KMS-11 (cell line): ENCODE measurements at regions not wholly inside any gene's neighbourhood (a gene's known extent, or its start where the extent isn't known, plus 50 kb on each side); places are given as distances from the start of the nearest gene placed in this dataset.

Source experiments
- H2AFZ ChIP-seq: fragments of 200-600 bp; sonication (generic); 2 replicates; pipeline ENCODE4 v1.6.1; 2016; ENCODE audit warnings: antibody characterized with exemption, mixed run types, low read depth
- H3K27ac ChIP-seq: fragments of 200-600 bp; sonication (generic); 2 replicates; pipeline ENCODE4 v1.6.1; 2016; ENCODE audit warnings: mild to moderate bottlenecking, mixed run types
- H3K27me3 ChIP-seq: fragments of 200-600 bp; sonication (generic); 2 replicates; pipeline ENCODE4 v1.6.1; 2017; ENCODE audit warnings: mild to moderate bottlenecking, low read depth, mixed run types, moderate library complexity; ENCODE audit not compliant: insufficient read depth
- H3K36me3 ChIP-seq: fragments of 200-600 bp; sonication (generic); 2 replicates; pipeline ENCODE4 v1.6.1; 2017; ENCODE audit warnings: mild to moderate bottlenecking, mixed run types; ENCODE audit not compliant: insufficient read depth
- H3K4me1 ChIP-seq: fragments of 200-600 bp; sonication (generic); 2 replicates; pipeline ENCODE4 v1.6.1; 2016; ENCODE audit warnings: mild to moderate bottlenecking, low read depth, mixed run types; ENCODE audit not compliant: poor library complexity, severe bottlenecking
- H3K4me2 ChIP-seq: fragments of 200-600 bp; sonication (generic); 2 replicates; pipeline ENCODE4 v1.7.0; 2016; ENCODE audit warnings: mild to moderate bottlenecking, mixed run types
- H3K4me3 ChIP-seq: fragments of 200-600 bp; sonication (generic); IDR thresholded peaks from 2 replicates; pipeline ENCODE4 v1.6.1; 2017; ENCODE audit warnings: low read depth, low read length, mixed read lengths; ENCODE audit not compliant: insufficient read depth
- H3K79me2 ChIP-seq: fragments of 200-600 bp; sonication (generic); 2 replicates; pipeline ENCODE4 v1.6.1; 2016; ENCODE audit warnings: low read depth, mixed run types; ENCODE audit not compliant: insufficient read depth
- H3K9ac ChIP-seq: fragments of 200-600 bp; sonication (generic); 2 replicates; pipeline ENCODE4 v1.6.1; 2016; ENCODE audit warnings: mild to moderate bottlenecking, mixed run types
- H4K20me1 ChIP-seq: fragments of 200-600 bp; sonication (generic); 2 replicates; pipeline ENCODE4 v1.6.1; 2016; ENCODE audit warnings: mild to moderate bottlenecking, mixed run types; ENCODE audit not compliant: insufficient read depth
- CTCF ChIP-seq: fragments of 200-600 bp; sonication (generic); conservative IDR thresholded peaks from 2 replicates; pipeline ENCODE4 v1.6.1; 2017; ENCODE audit warnings: low read depth, mild to moderate bottlenecking, antibody characterized with exemption, low read length, moderate library complexity, mixed read lengths

- Histone ChIP-seq H3K36me3 (no peaks in the 10 kb centered on the region), H3K4me1 (no peaks in the 10 kb centered on the region), H4K20me1 (no peaks in the 10 kb centered on the region), H3K79me2 (no peaks in the 10 kb centered on the region), H3K27ac (no peak overlapping the region), H3K9ac (no peak overlapping the region), H3K4me3 (no peak overlapping the region), H3K27me3 (no peaks in the 10 kb centered on the region), H3K4me2 (no peak overlapping the region), H2AFZ (no peak overlapping the region)
- TF ChIP-seq CTCF = no peak
Observed at GRCh38 chr5:114007678-114008077, 354.2 kb upstream of the KCNN2 start.

GRCh38 chr5:114010362-114010761 lies 351.5 kb upstream of the KCNN2 start:
- H2AFZ ChIP-seq = no peak overlapping the region
- no peak overlapping the region for H3K4me2 ChIP-seq
- no peak overlapping the region for H3K27ac ChIP-seq
- no peak for TF ChIP-seq CTCF
- H3K27me3 ChIP-seq = no peaks in the 10 kb centered on the region
- no peaks in the 10 kb centered on the region for H3K36me3 ChIP-seq
- no peaks in the 10 kb centered on the region for H4K20me1 ChIP-seq
- H3K79me2 ChIP-seq = no peaks in the 10 kb centered on the region
- no peaks in the 10 kb centered on the region for H3K4me1 ChIP-seq
- H3K9ac ChIP-seq = no peak overlapping the region
- H3K4me3 ChIP-seq = no peak overlapping the region

GRCh38 chr5:114018186-114018585 lies 343.7 kb upstream of the KCNN2 start:
- no peak overlapping the region for H2AFZ ChIP-seq
- no peak overlapping the region for H3K27ac ChIP-seq
- no peaks in the 10 kb centered on the region for H3K4me1 ChIP-seq
- no peaks in the 10 kb centered on the region for H3K27me3 ChIP-seq
- H3K79me2 ChIP-seq = no peaks in the 10 kb centered on the region
- H3K9ac ChIP-seq = no peak overlapping the region
- no peak overlapping the region for H3K4me3 ChIP-seq
- no peak for TF ChIP-seq CTCF
- H3K36me3 ChIP-seq = no peaks in the 10 kb centered on the region
- no peak overlapping the region for H3K4me2 ChIP-seq
- H4K20me1 ChIP-seq = no peaks in the 10 kb centered on the region

- Histone ChIP-seq H3K79me2 (no peaks in the 10 kb centered on the region), H3K27me3 (no peaks in the 10 kb centered on the region), H3K4me2 (no peak overlapping the region), H4K20me1 (no peaks in the 10 kb centered on the region), H3K4me1 (no peaks in the 10 kb centered on the region), H3K4me3 (no peak overlapping the region), H3K27ac (no peak overlapping the region), H2AFZ (no peak overlapping the region), H3K9ac (no peak overlapping the region), H3K36me3 (no peaks in the 10 kb centered on the region)
- TF ChIP-seq CTCF = no peak
Observed at GRCh38 chr5:114038756-114039155, 323.1 kb upstream of the KCNN2 start.

GRCh38 chr5:114050087-114050486 lies 311.8 kb upstream of the KCNN2 start:
- H3K4me3 ChIP-seq = no peak overlapping the region

More at GRCh38 chr5:114050087-114050486, 311.8 kb upstream of the KCNN2 start:
- H3K36me3 ChIP-seq = no peaks in the 10 kb centered on the region
- H3K27me3 ChIP-seq = no peaks in the 10 kb centered on the region
- no peak overlapping the region for H2AFZ ChIP-seq
- H3K4me2 ChIP-seq = no peak overlapping the region
- H4K20me1 ChIP-seq = no peaks in the 10 kb centered on the region
- no peaks in the 10 kb centered on the region for H3K79me2 ChIP-seq
- no peak overlapping the region for H3K9ac ChIP-seq
- no peaks in the 10 kb centered on the region for H3K4me1 ChIP-seq
- H3K27ac ChIP-seq = no peak overlapping the region
- no peak for TF ChIP-seq CTCF
